IMR-90 (cell line): ENCODE measurements at regions not wholly inside any gene's neighbourhood (a gene's known extent, or its start where the extent isn't known, plus 50 kb on each side); places are given as distances from the start of the nearest gene placed in this dataset.

Source experiments
- ATAC-seq: fragments of 200-7000 bp; cut with Tn5 transposase; 2 replicates; pipeline ENCODE4 v1.9.1; 2020; ENCODE audit warnings: low read depth, mild to moderate bottlenecking, moderate library complexity
- BruUV-seq: library from RNA; stranded (reverse); fragments of 400-500 nt; replicated peaks from 2 replicates; lab custom pipeline; 2021; lab: Mats Ljungman, UMichigan
- CTCF ChIA-PET: fragments of 300-600 bp; formaldehyde crosslinking; extraction: SDS; loops from one replicate; lab custom pipeline; 2021; ENCODE audit warnings: antibody characterized with exemption; lab: Yijun Ruan, JAX
- POLR2A ChIA-PET: fragments of 300-600 bp; sonication (Branson Sonifier 250); formaldehyde crosslinking; loops from one replicate; lab custom pipeline; 2022; ENCODE audit warnings: antibody characterized with exemption; ENCODE audit not compliant: unreplicated experiment; lab: Charles Lee
- DNase-seq: peaks from one replicate; pipeline ENCODE4 v3.0.0; 2013
- H2AFZ ChIP-seq: replicated peaks from 2 replicates; pipeline ENCODE3; 2013; ENCODE audit warnings: low read length, mild to moderate bottlenecking; ENCODE audit not compliant: poor library complexity
- H2AK5ac ChIP-seq: 2 replicates; pipeline ENCODE4 v1.6.1; 2013; ENCODE audit warnings: low read depth, low read length, inconsistent platforms
- H2AK9ac ChIP-seq: replicated peaks from 2 replicates; pipeline ENCODE3; 2013; ENCODE audit warnings: mild to moderate bottlenecking, low read depth, low read length, moderate library complexity; ENCODE audit not compliant: poor library complexity
- H2BK120ac ChIP-seq: 2 replicates; pipeline ENCODE4 v1.6.1; 2013; ENCODE audit warnings: low read depth, low read length, inconsistent platforms
- H2BK15ac ChIP-seq: 3 replicates; pipeline ENCODE4 v1.6.1; 2013; ENCODE audit warnings: low read depth, low read length, inconsistent platforms
- H2BK20ac ChIP-seq: 2 replicates; pipeline ENCODE4 v1.6.1; 2013; ENCODE audit warnings: low read depth, mild to moderate bottlenecking, inconsistent platforms, low read length, moderate library complexity
- H2BK5ac ChIP-seq: 2 replicates; pipeline ENCODE4 v1.6.1; 2013; ENCODE audit warnings: mild to moderate bottlenecking, low read depth, low read length, inconsistent platforms; ENCODE audit not compliant: poor library complexity, severe bottlenecking
- H3K14ac ChIP-seq: replicated peaks from 2 replicates; pipeline ENCODE4 v1.6.1; 2013; ENCODE audit warnings: low read depth, low read length, inconsistent platforms
- H3K18ac ChIP-seq: 2 replicates; pipeline ENCODE4 v1.6.1; 2013; ENCODE audit warnings: low read depth, low read length, control low read depth
- H3K23ac ChIP-seq: 2 replicates; pipeline ENCODE4 v1.6.1; 2013; ENCODE audit warnings: low read depth, low read length, inconsistent platforms
- H3K27ac ChIP-seq: 2 replicates; pipeline ENCODE4 v1.5.1; 2013; ENCODE audit warnings: mild to moderate bottlenecking, control low read depth, low read length; ENCODE audit not compliant: insufficient read depth
- H3K27me3 ChIP-seq: 2 replicates; pipeline ENCODE4 v1.6.1; 2013; ENCODE audit warnings: low read length; ENCODE audit not compliant: control insufficient read depth, insufficient read depth
- H3K36me3 ChIP-seq: 2 replicates; pipeline ENCODE4 v1.6.1; 2013; ENCODE audit warnings: low read length, mixed read lengths; ENCODE audit not compliant: control insufficient read depth, insufficient read depth
- H3K4ac ChIP-seq: 2 replicates; pipeline ENCODE4 v1.6.1; 2013; ENCODE audit warnings: low read depth, low read length, inconsistent platforms
- H3K4me1 ChIP-seq: 2 replicates; pipeline ENCODE4 v1.6.1; 2013; ENCODE audit warnings: low read length, mixed read lengths; ENCODE audit not compliant: control insufficient read depth, insufficient read depth
- H3K4me2 ChIP-seq: 2 replicates; pipeline ENCODE4 v1.6.1; 2013; ENCODE audit warnings: low read depth, mild to moderate bottlenecking, control low read depth, low read length, moderate library complexity
- H3K4me3 ChIP-seq: 2 replicates; pipeline ENCODE4 v1.5.1; 2013; ENCODE audit warnings: low read depth, mild to moderate bottlenecking, control low read depth, low read length, moderate library complexity; ENCODE audit not compliant: insufficient read depth
- H3K56ac ChIP-seq: 2 replicates; pipeline ENCODE4 v1.6.1; 2013; ENCODE audit warnings: low read length, inconsistent platforms; ENCODE audit not compliant: insufficient read depth; ENCODE audit errors: extremely low read depth
- H3K79me1 ChIP-seq, 2 experiments: 2 replicates each; pipeline ENCODE4 v1.6.1; 2013; ENCODE audit warnings: low read length in 2 of 2, inconsistent platforms in 1 of 2, low read depth in 1 of 2
- H3K9ac ChIP-seq: 2 replicates; pipeline ENCODE4 v1.6.1; 2013; ENCODE audit warnings: low read depth, low read length, control low read depth
- H3K9me1 ChIP-seq: 2 replicates; pipeline ENCODE4 v1.6.1; 2013; ENCODE audit warnings: low read length, inconsistent platforms; ENCODE audit not compliant: insufficient read depth
- H3K9me3 ChIP-seq: 2 replicates; pipeline ENCODE4 v1.6.1; 2013; ENCODE audit warnings: low read length; ENCODE audit not compliant: control insufficient read depth, insufficient read depth
- H4K20me1 ChIP-seq: 2 replicates; pipeline ENCODE4 v1.6.1; 2013; ENCODE audit warnings: low read length, inconsistent platforms; ENCODE audit not compliant: insufficient read depth
- H4K5ac ChIP-seq: 2 replicates; pipeline ENCODE4 v1.6.1; 2013; ENCODE audit warnings: mild to moderate bottlenecking, low read depth, low read length, control low read depth
- H4K8ac ChIP-seq, 2 experiments: 2 replicates each; pipeline ENCODE4 v1.6.1; 2013; ENCODE audit warnings: low read depth in 2 of 2, low read length in 2 of 2, control low read depth in 1 of 2, inconsistent platforms in 1 of 2
- H4K91ac ChIP-seq: 2 replicates; pipeline ENCODE4 v1.6.1; 2013; ENCODE audit warnings: low read depth, low read length, inconsistent platforms; ENCODE audit not compliant: insufficient read depth
- POLR2A ChIP-seq: IDR thresholded peaks from 2 replicates; pipeline ENCODE4 v1.6.1; 2012; ENCODE audit warnings: mild to moderate bottlenecking, low read depth, low read length
- WGBS, 2 experiments: methylation state at CpG; one replicate each; pipeline versions ENCODE4 v1.1.5 to v1.1.7; 2013; ENCODE audit warnings: missing lambda C conversion rate in 2 of 2; ENCODE audit not compliant: insufficient read length in 1 of 2; ENCODE audit errors: extremely low coverage in 2 of 2; 5-methylcytosine and 5-hydroxymethylcytosine counted together
- dilution Hi-C: fragments of 300-500 bp; cut with HindIII; formaldehyde crosslinking; loops from one replicate; pipeline ENCODE4 v1.14.3; 2018; ENCODE audit warnings: low sequenced_read_pairs; ENCODE audit not compliant: unreplicated experiment
- in situ Hi-C: fragments of 300-500 bp; cut with MboI; formaldehyde crosslinking; loops from 3 replicates; pipeline ENCODE4 v1.14.3; 2019; ENCODE audit warnings: low sequenced_read_pairs, inconsistent platforms, mixed read lengths
- intact Hi-C: fragments of 100-400 bp; cut with micrococcal nuclease; formaldehyde crosslinking; loops from 2 replicates; pipeline ENCODE4 v1.10.0; 2022

DNA sequence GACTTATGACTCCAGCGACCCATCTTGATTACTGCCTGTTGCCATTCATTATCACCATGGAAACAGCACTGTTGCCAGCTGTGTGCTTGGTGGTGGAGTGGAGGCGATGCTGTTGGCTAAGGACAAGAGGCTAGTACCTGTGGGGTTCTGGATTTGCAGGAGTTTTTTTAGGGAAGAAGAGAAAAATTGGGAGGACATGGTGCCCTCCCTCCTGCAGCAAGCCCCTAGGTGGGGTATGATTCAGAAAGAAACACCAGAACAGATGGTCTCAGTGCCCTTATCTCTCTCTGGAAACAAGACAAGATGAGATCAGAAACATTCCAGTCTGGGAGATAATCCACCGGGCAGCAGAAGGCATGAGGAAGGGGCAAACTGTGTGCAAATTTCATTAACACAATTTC is 87.8 kb upstream of the TLR4 start:
- H4K5ac ChIP-seq = no peak overlapping the region
- no peaks in the 10 kb centered on the region for H3K27me3 ChIP-seq
- H3K79me1 ChIP-seq = no peaks in the 10 kb centered on the region
- H2BK5ac ChIP-seq = no peak overlapping the region
- ATAC-seq (no peak), DNase-seq (no peak)
- in situ Hi-C loops = loop anchor here (10.0 kb wide), 1 partner anchor 48 kb away; no protein-coding TSS in a partner anchor
- intact Hi-C loops = no loop called here
- H3K14ac ChIP-seq = no peak overlapping the region
- H2BK120ac ChIP-seq = no peak overlapping the region
- H3K4me2 ChIP-seq = no peak overlapping the region
- dilution Hi-C loops = no loop called here
- H2AFZ ChIP-seq = no peak overlapping the region
- H3K27ac ChIP-seq = no peak overlapping the region
- H3K9ac ChIP-seq = no peak overlapping the region
- POLR2A ChIA-PET = no interaction called here
- no peaks in the 10 kb centered on the region for H3K9me1 ChIP-seq
- H3K56ac ChIP-seq = no peak overlapping the region
- H3K4ac ChIP-seq = no peak overlapping the region
- no peak overlapping the region for H2AK5ac ChIP-seq
- H3K4me3 ChIP-seq = no peak overlapping the region
- no peak overlapping the region for H2AK9ac ChIP-seq
- H2BK20ac ChIP-seq = no peak overlapping the region
- no peaks in the 10 kb centered on the region for H4K20me1 ChIP-seq
- H3K4me1 ChIP-seq = no peaks in the 10 kb centered on the region
- H3K23ac ChIP-seq = no peak overlapping the region
- no CpG with 5 or more reads among the region's 3 CpGs for WGBS, 2 experiments
- H2BK15ac ChIP-seq = no peak overlapping the region
- no peak for TF ChIP-seq POLR2A
- CTCF ChIA-PET = no interaction called here
- no peak overlapping the region for H4K91ac ChIP-seq
- H3K18ac ChIP-seq = no peak overlapping the region
- H3K36me3 ChIP-seq = no peaks in the 10 kb centered on the region
- H3K9me3 ChIP-seq = no peaks in the 10 kb centered on the region; the same call in 1 of the 2 replicates
- no peak overlapping the region for H4K8ac ChIP-seq
- no TSS peak for BruUV-seq
